PC-3 (cell line): ENCODE measurements at regions not wholly inside any gene's neighbourhood (a gene's known extent, or its start where the extent isn't known, plus 50 kb on each side); places are given as distances from the start of the nearest gene placed in this dataset.

ENCODE experiments used
- ATAC-seq: fragments of 200-7000 bp; cut with Tn5 transposase; 2 replicates; pipeline ENCODE4 v1.9.1; 2020; ENCODE audit warnings: mild to moderate bottlenecking, moderate library complexity
- BruUV-seq: library from RNA; stranded (reverse); fragments of 400-500 nt; replicated peaks from 2 replicates; lab custom pipeline; 2021; lab: Mats Ljungman, UMichigan
- CTCF ChIA-PET: fragments of 300-600 bp; sonication (Branson Sonifier 250); formaldehyde crosslinking; loops from one replicate; lab custom pipeline; 2022; ENCODE audit warnings: antibody characterized with exemption; lab: Charles Lee
- POLR2A ChIA-PET: fragments of 300-600 bp; sonication (Branson Sonifier 250); formaldehyde crosslinking; loops from one replicate; lab custom pipeline; 2022; ENCODE audit warnings: antibody characterized with exemption; ENCODE audit not compliant: unreplicated experiment; lab: Charles Lee
- DNase-seq: peaks from one replicate; pipeline ENCODE4 v3.0.0-alpha.2; 2015
- H2AFZ ChIP-seq: fragments of 300-600 bp; sonication (generic); 2 replicates; pipeline ENCODE4 v1.6.0; 2016; ENCODE audit warnings: antibody characterized with exemption, low read length
- H3F3A ChIP-seq: fragments of 300-600 bp; sonication (generic); one replicate; pipeline ENCODE4 v1.6.0; 2017; ENCODE audit warnings: antibody characterized with exemption, low read length, control low read depth, mild to moderate bottlenecking; ENCODE audit not compliant: unreplicated experiment
- H3K27ac ChIP-seq: fragments of 300-600 bp; sonication (generic); 2 replicates; pipeline ENCODE4 v1.5.1; 2016; ENCODE audit warnings: mild to moderate bottlenecking, low read length
- H3K27me3 ChIP-seq: fragments of 300-600 bp; sonication (generic); 2 replicates; pipeline ENCODE4 v1.6.1; 2016; ENCODE audit warnings: low read length, mixed read lengths
- H3K36me3 ChIP-seq: fragments of 300-600 bp; sonication (generic); 2 replicates; pipeline ENCODE4 v1.6.1; 2016; ENCODE audit warnings: low read depth, mixed run types, low read length, mixed read lengths
- H3K4me1 ChIP-seq: fragments of 300-600 bp; sonication (generic); 2 replicates; pipeline ENCODE4 v1.5.1; 2016; ENCODE audit warnings: low read length; ENCODE audit not compliant: insufficient read depth
- H3K4me2 ChIP-seq: fragments of 300-600 bp; sonication (generic); 2 replicates; pipeline ENCODE4 v1.6.0; 2016; ENCODE audit warnings: low read length
- H3K4me3 ChIP-seq: fragments of 300-600 bp; sonication (generic); 2 replicates; pipeline ENCODE4 v1.5.1; 2016; ENCODE audit warnings: mild to moderate bottlenecking, low read length, mixed read lengths
- H3K79me2 ChIP-seq: fragments of 300-600 bp; sonication (generic); 2 replicates; pipeline ENCODE4 v1.6.1; 2017; ENCODE audit warnings: low read length, mixed read lengths
- H3K9ac ChIP-seq: fragments of 300-600 bp; sonication (generic); 2 replicates; pipeline ENCODE4 v1.6.0; 2016; ENCODE audit warnings: mild to moderate bottlenecking, low read length
- H3K9me2 ChIP-seq: fragments of 300-600 bp; sonication (generic); replicated peaks from 2 replicates; pipeline ENCODE4 v1.6.1; 2016; ENCODE audit warnings: mixed run types, low read length, mixed read lengths
- H3K9me3 ChIP-seq: fragments of 300-600 bp; sonication (generic); 2 replicates; pipeline ENCODE4 v1.6.1; 2016; ENCODE audit warnings: low read length, mixed read lengths
- H4K20me1 ChIP-seq: fragments of 300-600 bp; sonication (generic); 2 replicates; pipeline ENCODE4 v1.6.1; 2016; ENCODE audit warnings: low read length, mixed read lengths
- CTCF ChIP-seq: fragments of 300-600 bp; sonication (generic); conservative IDR thresholded peaks from 2 replicates; pipeline ENCODE4 v1.5.1; 2017; ENCODE audit warnings: antibody characterized with exemption, low read depth, mild to moderate bottlenecking, low read length
- EZH2 ChIP-seq: fragments of 300-600 bp; sonication (generic); IDR thresholded peaks from one replicate; pipeline ENCODE4 v1.6.1; 2017; ENCODE audit warnings: antibody characterized with exemption, mild to moderate bottlenecking, low read length; ENCODE audit not compliant: unreplicated experiment
- EZH2phosphoT487 ChIP-seq: fragments of 300-600 bp; sonication (generic); IDR thresholded peaks from 2 replicates; pipeline ENCODE4 v1.6.1; 2018; ENCODE audit warnings: mild to moderate bottlenecking, antibody characterized with exemption, low read length, borderline replicate concordance
- intact Hi-C: fragments of 100-400 bp; cut with micrococcal nuclease; formaldehyde crosslinking; loops from 2 replicates; pipeline ENCODE4 v1.9.0; 2023

GRCh38 chr2:13180729-13181128 lies 464.0 kb downstream of the TRIB2 start:
- Histone ChIP-seq H3K9me2 (no peaks in the 10 kb centered on the region), H3K4me3 (no peak overlapping the region), H3K9me3 (no peaks in the 10 kb centered on the region), H3K36me3 (no peaks in the 10 kb centered on the region), H3K4me2 (no peak overlapping the region), H2AFZ (no peak overlapping the region), H3K4me1 (no peaks in the 10 kb centered on the region), H3K79me2 (no peaks in the 10 kb centered on the region), H3F3A (no peaks in the 10 kb centered on the region), H4K20me1 (no peaks in the 10 kb centered on the region), H3K27me3 (peaks cover 48% of the 10 kb centered on the region), H3K9ac (no peak overlapping the region), H3K27ac (no peak overlapping the region)
- DNase-seq, result no peak
- ATAC-seq, result no peak
- CTCF ChIA-PET, result no interaction called here
- no peak for TF ChIP-seq EZH2
- TF ChIP-seq CTCF, result no peak
- no peak for TF ChIP-seq EZH2phosphoT487
- BruUV-seq, result no TSS peak
- intact Hi-C loops, result no loop called here
- POLR2A ChIA-PET, result no interaction called here

- POLR2A ChIA-PET, result no interaction called here
- Histone ChIP-seq H3K27me3 (peaks cover 49% of the 10 kb centered on the region), H3F3A (no peaks in the 10 kb centered on the region), H3K4me2 (no peak overlapping the region), H3K9me2 (no peaks in the 10 kb centered on the region), H3K36me3 (no peaks in the 10 kb centered on the region), H3K9me3 (no peaks in the 10 kb centered on the region), H3K4me3 (no peak overlapping the region), H4K20me1 (no peaks in the 10 kb centered on the region), H3K4me1 (no peaks in the 10 kb centered on the region), H3K9ac (no peak overlapping the region), H2AFZ (no peak overlapping the region), H3K27ac (no peak overlapping the region), H3K79me2 (no peaks in the 10 kb centered on the region)
- DNase-seq, result no peak
- CTCF ChIA-PET, result no interaction called here
- intact Hi-C loops, result loop anchor here (5.0 kb wide), 1 partner anchor 136 kb away; no protein-coding TSS in a partner anchor
- no peak for ATAC-seq
- TF ChIP-seq CTCF, result no peak
- no peak for TF ChIP-seq EZH2
- TF ChIP-seq EZH2phosphoT487, result no peak
- no TSS peak for BruUV-seq
Measured at GRCh38 chr2:13193075-13193474, 476.3 kb downstream of the TRIB2 start.

- DNase-seq, result peak; percentile 50
- intact Hi-C loops, result loop anchor here (2.0 to 5.0 kb wide), 3 partner anchors 137 to 1751 kb away; no protein-coding TSS in a partner anchor
- H3K79me2 ChIP-seq, result no peaks in the 10 kb centered on the region
- H3K27ac ChIP-seq, result no peak overlapping the region
- H3K4me2 ChIP-seq, result no peak overlapping the region
- no peak overlapping the region for H3K4me3 ChIP-seq
- H3K9me2 ChIP-seq, result no peaks in the 10 kb centered on the region
- ATAC-seq, result peak; percentile 59
- no TSS peak for BruUV-seq
- no peak overlapping the region for H3K9ac ChIP-seq
- H2AFZ ChIP-seq, result no peak overlapping the region
- ChIA-PET POLR2A (no interaction called here), CTCF (no interaction called here)
- H3K4me1 ChIP-seq, result no peaks in the 10 kb centered on the region
- no peaks in the 10 kb centered on the region for H4K20me1 ChIP-seq
- no peaks in the 10 kb centered on the region for H3K9me3 ChIP-seq
- no peaks in the 10 kb centered on the region for H3K36me3 ChIP-seq
- no peaks in the 10 kb centered on the region for H3F3A ChIP-seq
- H3K27me3 ChIP-seq, result peaks cover 49% of the 10 kb centered on the region
- peak; percentile 71 for TF ChIP-seq CTCF
- TF ChIP-seq EZH2, result no peak
Measured at GRCh38 chr2:13193900-13194299, 477.2 kb downstream of the TRIB2 start.
